ENCODE measurements at regions not wholly inside any gene's neighbourhood (a gene's known extent, or its start where the extent isn't known, plus 50 kb on each side); places are given as distances from the start of the nearest gene placed in this dataset.

- DNase-seq (ENCODE audit: low read depth, low spot score), result peak; percentile 42
Measured at GRCh38 chr1:87953732-87954344, 625.2 kb downstream of the LMO4 start.

GRCh38 chr1:87955038-87955437 lies 626.4 kb downstream of the LMO4 start:
- no peak for DNase-seq (ENCODE audit: low read depth, low spot score)

- DNase-seq (ENCODE audit: low read depth, low spot score), result no peak
Measured at GRCh38 chr1:87956072-87956471, 627.4 kb downstream of the LMO4 start.

GRCh38 chr1:87956750-87957149 lies 628.1 kb downstream of the LMO4 start:
- no peak for DNase-seq (ENCODE audit: low read depth, low spot score)

- no peak for DNase-seq (ENCODE audit: low read depth, low spot score)
Measured at GRCh38 chr1:87957331-87957730, 628.7 kb downstream of the LMO4 start.

GRCh38 chr1:87958201-87958600 lies 629.5 kb downstream of the LMO4 start:
- DNase-seq (ENCODE audit: low read depth, low spot score), result no peak

- DNase-seq (ENCODE audit: low read depth, low spot score), result no peak
Measured at GRCh38 chr1:87958716-87959115, 630.0 kb downstream of the LMO4 start.

GRCh38 chr1:87959236-87959635 lies 630.6 kb downstream of the LMO4 start:
- no peak for DNase-seq (ENCODE audit: low read depth, low spot score)

- DNase-seq (ENCODE audit: low read depth, low spot score), result no peak
Measured at GRCh38 chr1:87961992-87962391, 633.3 kb downstream of the LMO4 start.

GRCh38 chr1:87963556-87963955 lies 634.9 kb downstream of the LMO4 start:
- no peak for DNase-seq (ENCODE audit: low read depth, low spot score)

- no peak for DNase-seq (ENCODE audit: low read depth, low spot score)
Measured at GRCh38 chr1:87965193-87965592, 636.5 kb downstream of the LMO4 start.

- no peak for DNase-seq (ENCODE audit: low read depth, low spot score)
Measured at GRCh38 chr1:87968197-87968955, 639.7 kb downstream of the LMO4 start.

- no peak for DNase-seq (ENCODE audit: low read depth, low spot score)
Measured at GRCh38 chr1:87969040-87969439, 640.4 kb downstream of the LMO4 start.

GRCh38 chr1:87972811-87973210 lies 644.1 kb downstream of the LMO4 start:
- no peak for DNase-seq (ENCODE audit: low read depth, low spot score)

- DNase-seq (ENCODE audit: low read depth, low spot score), result no peak
Measured at GRCh38 chr1:87973896-87974295, 645.2 kb downstream of the LMO4 start.

GRCh38 chr1:87976316-87976715 lies 647.6 kb downstream of the LMO4 start:
- DNase-seq (ENCODE audit: low read depth, low spot score), result no peak

- DNase-seq (ENCODE audit: low read depth, low spot score), result no peak
Measured at GRCh38 chr1:87977145-87977544, 648.5 kb downstream of the LMO4 start.

- DNase-seq (ENCODE audit: low read depth, low spot score), result no peak
Measured at GRCh38 chr1:87979079-87979478, 650.4 kb downstream of the LMO4 start.

GRCh38 chr1:87980494-87980893 lies 651.8 kb downstream of the LMO4 start:
- DNase-seq (ENCODE audit: low read depth, low spot score), result no peak

GRCh38 chr1:87981386-87981785 lies 652.7 kb downstream of the LMO4 start:
- no peak for DNase-seq (ENCODE audit: low read depth, low spot score)

- no peak for DNase-seq (ENCODE audit: low read depth, low spot score)
Measured at GRCh38 chr1:87981810-87982209, 653.1 kb downstream of the LMO4 start.

- no peak for DNase-seq (ENCODE audit: low read depth, low spot score)
Measured at GRCh38 chr1:87983841-87984240, 655.2 kb downstream of the LMO4 start.

GRCh38 chr1:87985071-87985470 lies 656.4 kb downstream of the LMO4 start:
- DNase-seq (ENCODE audit: low read depth, low spot score), result no peak
